SU-DHL-6 (cell line): ENCODE measurements at regions not wholly inside any gene's neighbourhood (a gene's known extent, or its start where the extent isn't known, plus 50 kb on each side); places are given as distances from the start of the nearest gene placed in this dataset.
A peak's percentile ranks its signal among the peaks of the same experiment; 100 is the strongest.

Source experiments
- H2AFZ ChIP-seq: fragments of 200-600 bp; sonication (generic); 2 replicates; pipeline ENCODE4 v1.6.1; 2014; ENCODE audit warnings: low read depth, mild to moderate bottlenecking, moderate library complexity, mixed read lengths, antibody characterized with exemption, low read length; ENCODE audit not compliant: severe bottlenecking
- H3F3A ChIP-seq: fragments of 200-600 bp; shearing (Covaris generic); 2 replicates; pipeline ENCODE4 v1.6.0; 2016; ENCODE audit warnings: antibody characterized with exemption, mild to moderate bottlenecking; ENCODE audit not compliant: insufficient read depth
- H3K27ac ChIP-seq: fragments of 200-600 bp; sonication (generic); 2 replicates; pipeline ENCODE4 v1.5.1; 2016; ENCODE audit warnings: low read depth, mild to moderate bottlenecking, low read length, moderate library complexity, mixed read lengths
- H3K27me3 ChIP-seq: fragments of 200-600 bp; sonication (generic), shearing (Covaris generic); 2 replicates; pipeline ENCODE4 v1.6.0; 2014; ENCODE audit warnings: mild to moderate bottlenecking, low read length
- H3K36me3 ChIP-seq: fragments of 200-600 bp; sonication (generic); 2 replicates; pipeline ENCODE4 v1.6.1; 2014; ENCODE audit warnings: mild to moderate bottlenecking, low read length, mixed read lengths
- H3K4me2 ChIP-seq: fragments of 300-600, 200-600 bp; shearing (Covaris generic), sonication (generic); 2 replicates; pipeline ENCODE4 v1.6.0; 2014; ENCODE audit warnings: low read length, low read depth, mild to moderate bottlenecking; ENCODE audit not compliant: poor library complexity, severe bottlenecking
- H3K4me3 ChIP-seq: fragments of 200-600 bp; sonication (generic); 2 replicates; pipeline ENCODE4 v1.5.1; 2014; ENCODE audit warnings: antibody characterized with exemption, low read length, mild to moderate bottlenecking, mixed read lengths; ENCODE audit not compliant: insufficient read depth, poor library complexity, severe bottlenecking
- H3K79me2 ChIP-seq: fragments of 200-600 bp; sonication (generic); 2 replicates; pipeline ENCODE4 v1.6.1; 2014; ENCODE audit warnings: mild to moderate bottlenecking, low read length, moderate library complexity; ENCODE audit not compliant: insufficient read depth
- H3K9ac ChIP-seq: fragments of 200-600 bp; sonication (generic); 2 replicates; pipeline ENCODE4 v1.7.0; 2014; ENCODE audit warnings: mild to moderate bottlenecking, low read length
- H3K9me2 ChIP-seq: fragments of 200-600 bp; sonication (generic); replicated peaks from 2 replicates; pipeline ENCODE4 v1.6.1; 2014; ENCODE audit warnings: low read length; ENCODE audit not compliant: insufficient read depth
- H3K9me3 ChIP-seq: fragments of 200-600 bp; sonication (generic); 2 replicates; pipeline ENCODE4 v1.6.1; 2014; ENCODE audit warnings: low read length, mixed read lengths; ENCODE audit not compliant: insufficient read depth
- H4K20me1 ChIP-seq: fragments of 200-600 bp; sonication (generic); 2 replicates; pipeline ENCODE4 v1.6.1; 2014; ENCODE audit warnings: low read depth, mild to moderate bottlenecking, antibody characterized with exemption, low read length, moderate library complexity, mixed read lengths
- EZH2phosphoT487 ChIP-seq: fragments of 200-600 bp; sonication (generic), shearing (Covaris generic); conservative IDR thresholded peaks from 2 replicates; pipeline ENCODE4 v1.6.1; 2018; ENCODE audit warnings: mild to moderate bottlenecking, antibody characterized with exemption, low read length, moderate library complexity, mixed read lengths
- TF ChIP-seq, protein P1 (sequence below): fragments of 200-600 bp; sonication (generic); IDR thresholded peaks from one replicate; pipeline ENCODE4 v1.5.1; 2017; ENCODE audit warnings: antibody characterized with exemption, mild to moderate bottlenecking, low read length, moderate library complexity; ENCODE audit not compliant: insufficient read depth, poor library complexity, severe bottlenecking

DNA sequence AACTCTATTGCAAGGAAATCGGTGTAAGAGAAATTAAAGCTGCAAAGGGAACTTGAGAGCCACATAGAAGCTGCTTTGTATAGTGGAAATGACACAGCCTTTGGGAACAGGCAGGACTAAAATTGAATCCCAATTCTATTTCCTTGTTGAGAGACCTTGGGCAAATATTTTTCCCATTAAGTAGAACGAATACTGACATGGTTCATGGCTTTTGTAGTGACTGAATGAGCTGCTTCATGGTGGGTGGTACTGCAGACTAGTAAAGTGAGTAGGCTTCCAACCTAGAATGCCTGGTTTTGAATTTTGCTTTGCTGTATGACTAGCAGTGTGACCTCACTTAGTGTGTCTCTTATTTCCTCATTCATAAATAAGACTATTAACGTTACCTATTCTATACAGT, 182.2 kb upstream of the KCNIP4 start:
- no peak overlapping the region for H3K27ac ChIP-seq
- H3F3A ChIP-seq: no peaks in the 10 kb centered on the region
- no peaks in the 10 kb centered on the region for H4K20me1 ChIP-seq
- no peaks in the 10 kb centered on the region for H3K36me3 ChIP-seq
- H3K9me3 ChIP-seq: no peaks in the 10 kb centered on the region
- H3K79me2 ChIP-seq: no peaks in the 10 kb centered on the region
- H3K9me2 ChIP-seq: no peaks in the 10 kb centered on the region
- H2AFZ ChIP-seq: no peak overlapping the region
- TF ChIP-seq, protein P1, sequence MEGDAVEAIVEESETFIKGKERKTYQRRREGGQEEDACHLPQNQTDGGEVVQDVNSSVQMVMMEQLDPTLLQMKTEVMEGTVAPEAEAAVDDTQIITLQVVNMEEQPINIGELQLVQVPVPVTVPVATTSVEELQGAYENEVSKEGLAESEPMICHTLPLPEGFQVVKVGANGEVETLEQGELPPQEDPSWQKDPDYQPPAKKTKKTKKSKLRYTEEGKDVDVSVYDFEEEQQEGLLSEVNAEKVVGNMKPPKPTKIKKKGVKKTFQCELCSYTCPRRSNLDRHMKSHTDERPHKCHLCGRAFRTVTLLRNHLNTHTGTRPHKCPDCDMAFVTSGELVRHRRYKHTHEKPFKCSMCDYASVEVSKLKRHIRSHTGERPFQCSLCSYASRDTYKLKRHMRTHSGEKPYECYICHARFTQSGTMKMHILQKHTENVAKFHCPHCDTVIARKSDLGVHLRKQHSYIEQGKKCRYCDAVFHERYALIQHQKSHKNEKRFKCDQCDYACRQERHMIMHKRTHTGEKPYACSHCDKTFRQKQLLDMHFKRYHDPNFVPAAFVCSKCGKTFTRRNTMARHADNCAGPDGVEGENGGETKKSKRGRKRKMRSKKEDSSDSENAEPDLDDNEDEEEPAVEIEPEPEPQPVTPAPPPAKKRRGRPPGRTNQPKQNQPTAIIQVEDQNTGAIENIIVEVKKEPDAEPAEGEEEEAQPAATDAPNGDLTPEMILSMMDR: no peak
- no peak for TF ChIP-seq EZH2phosphoT487
- H3K4me2 ChIP-seq: no peak overlapping the region
- H3K27me3 ChIP-seq: no peaks in the 10 kb centered on the region
- no peak overlapping the region for H3K4me3 ChIP-seq
- no peak overlapping the region for H3K9ac ChIP-seq

GRCh38 chr4:22129454-22130029, 181.0 kb upstream of the KCNIP4 start:
- no peak overlapping the region for H3K4me2 ChIP-seq
- H3K79me2 ChIP-seq: no peaks in the 10 kb centered on the region
- no peak overlapping the region for H3K9ac ChIP-seq
- H3K36me3 ChIP-seq: no peaks in the 10 kb centered on the region
- H3K9me3 ChIP-seq: no peaks in the 10 kb centered on the region
- no peaks in the 10 kb centered on the region for H3F3A ChIP-seq
- no peak overlapping the region for H3K4me3 ChIP-seq
- no peak for TF ChIP-seq EZH2phosphoT487
- TF ChIP-seq, protein P1: peak; percentile 8
- no peaks in the 10 kb centered on the region for H3K9me2 ChIP-seq
- H2AFZ ChIP-seq: no peak overlapping the region
- H4K20me1 ChIP-seq: no peaks in the 10 kb centered on the region
- no peaks in the 10 kb centered on the region for H3K27me3 ChIP-seq
- H3K27ac ChIP-seq: no peak overlapping the region

DNA sequence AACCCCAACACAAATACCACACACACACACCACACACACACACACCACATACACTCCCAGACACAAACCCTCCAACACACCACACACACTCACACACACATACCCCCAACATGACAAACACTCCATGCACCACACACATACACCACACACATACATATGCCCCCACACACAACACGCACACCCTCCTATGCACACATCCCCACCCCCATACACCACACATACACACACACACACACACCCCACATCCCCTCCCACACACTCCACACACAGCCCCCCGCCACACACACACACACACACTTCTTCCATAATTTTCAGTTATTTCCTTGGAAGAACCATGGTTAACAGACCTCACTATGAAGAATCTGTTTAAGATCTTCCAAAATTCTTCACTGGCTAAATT, 173.5 kb upstream of the KCNIP4 start:
- Histone ChIP-seq H3K9ac (no peak overlapping the region), H3K27me3 (no peaks in the 10 kb centered on the region), H3K9me3 (no peaks in the 10 kb centered on the region), H2AFZ (no peak overlapping the region), H3K9me2 (no peaks in the 10 kb centered on the region), H3K36me3 (no peaks in the 10 kb centered on the region), H3K79me2 (no peaks in the 10 kb centered on the region), H3K27ac (no peak overlapping the region), H4K20me1 (no peaks in the 10 kb centered on the region), H3F3A (no peaks in the 10 kb centered on the region), H3K4me3 (no peak overlapping the region), H3K4me2 (no peak overlapping the region)
- TF ChIP-seq, protein P1: no peak
- TF ChIP-seq EZH2phosphoT487: no peak
